Kidney (tissue), 13 donors: ENCODE measurements at regions not wholly inside any gene's neighbourhood (a gene's known extent, or its start where the extent isn't known, plus 50 kb on each side); places are given as distances from the start of the nearest gene placed in this dataset.

Experiments used
- DNase-seq, 5 donors: peaks; one replicate each; pipeline ENCODE4 v3.0.0-alpha.2; 2013 to 2020
- FAIRE-seq: peaks from 2 replicates; lab custom pipeline; 2012; peaks lifted over from hg19 to GRCh38; lab: Jason Lieb, UNC
- H3K27ac ChIP-seq, 2 donors: one replicate each; pipeline ENCODE4 v1.7.0; 2013; ENCODE audit warnings: low read depth in 2 of 2, low read length in 2 of 2, inconsistent platforms in 1 of 2
- H3K27me3 ChIP-seq: one replicate; pipeline ENCODE4 v1.7.1; 2013; ENCODE audit warnings: low read length, inconsistent platforms; ENCODE audit not compliant: control insufficient read depth, insufficient read depth
- H3K36me3 ChIP-seq, 3 donors: one replicate each; pipeline versions ENCODE4 v1.7.0 to v1.7.1; 2013; ENCODE audit warnings: low read length in 3 of 3, control low read depth in 1 of 3, inconsistent platforms in 1 of 3; ENCODE audit not compliant: insufficient read depth in 3 of 3, control insufficient read depth in 2 of 3
- H3K4me1 ChIP-seq, 3 donors: one replicate each; pipeline versions ENCODE4 v1.7.0 to v1.7.1; 2013; ENCODE audit warnings: low read length in 3 of 3, inconsistent platforms in 1 of 3, low read depth in 1 of 3; ENCODE audit not compliant: control insufficient read depth in 2 of 3, insufficient read depth in 2 of 3
- H3K4me3 ChIP-seq, 3 donors: one replicate each; pipeline versions ENCODE4 v1.7.0 to v1.8.1; 2013; ENCODE audit warnings: low read length in 3 of 3, control low read depth in 1 of 3, inconsistent platforms in 1 of 3
- H3K9ac ChIP-seq, 3 donors: one replicate each; pipeline versions ENCODE4 v1.7.0 to v1.7.1; 2013; ENCODE audit warnings: low read length in 3 of 3, control low read depth in 1 of 3, inconsistent platforms in 1 of 3
- H3K9me3 ChIP-seq, 3 donors: one replicate each; pipeline versions ENCODE4 v1.7.0 to v1.7.1; 2013; ENCODE audit warnings: low read length in 3 of 3, control low read depth in 1 of 3, inconsistent platforms in 1 of 3; ENCODE audit not compliant: control insufficient read depth in 2 of 3, insufficient read depth in 1 of 3
- CTCF ChIP-seq: IDR thresholded peaks from 3 replicates; pipeline ENCODE4 v1.5.1; 2012; ENCODE audit warnings: mild to moderate bottlenecking, moderate library complexity, borderline replicate concordance; ENCODE audit not compliant: insufficient read depth; ENCODE audit errors: extremely low read depth
- intact Hi-C: fragments of 100-400 bp; cut with DNase I; formaldehyde crosslinking; loops from one replicate; pipeline ENCODE4 v1.11.1; 2022
- donor health status: control.
- donor health status: control.
- donor health status: control.
- donor health status: control.
- donor health status: control.
- donor health status: DM: yes; HTN: yes; CAD: no.
- donor health status: Normal renal cell carcinoma (clear cell type).

GRCh38 chr12:28704477-28705169, 444.5 kb upstream of the FAR2 start:
- H3K4me3 ChIP-seq = no peak overlapping the region
- FAIRE-seq (no peak), DNase-seq (no peak)
- H3K4me1 ChIP-seq = no peaks in the 10 kb centered on the region
- H3K9ac ChIP-seq = no peak overlapping the region
- no peak for TF ChIP-seq CTCF
- H3K36me3 ChIP-seq = no peaks in the 10 kb centered on the region
- H3K27ac ChIP-seq = no peak overlapping the region
- intact Hi-C loops = no loop called here
- H3K27me3 ChIP-seq = no peaks in the 10 kb centered on the region
- H3K9me3 ChIP-seq = no peaks in the 10 kb centered on the region

GRCh38 chr12:28708918-28709371, 440.1 kb upstream of the FAR2 start:
- peak in 1 of 5 donors; percentile 2 for DNase-seq
- intact Hi-C loops = no loop called here

GRCh38 chr12:28709986-28710685, 438.9 kb upstream of the FAR2 start:
- H3K4me3 ChIP-seq = no peak overlapping the region
- intact Hi-C loops = no loop called here
- H3K36me3 ChIP-seq = no peaks in the 10 kb centered on the region
- no peak overlapping the region for H3K9ac ChIP-seq
- H3K27ac ChIP-seq = no peak overlapping the region
- no peaks in the 10 kb centered on the region for H3K4me1 ChIP-seq
- no peaks in the 10 kb centered on the region for H3K27me3 ChIP-seq
- no peak for TF ChIP-seq CTCF
- DNase-seq = no peak
- H3K9me3 ChIP-seq = no peaks in the 10 kb centered on the region
- no peak for FAIRE-seq

More at GRCh38 chr12:28708918-28709371, 440.1 kb upstream of the FAR2 start:
- no peak overlapping the region for H3K4me3 ChIP-seq
- no peaks in the 10 kb centered on the region for H3K36me3 ChIP-seq
- H3K9me3 ChIP-seq = no peaks in the 10 kb centered on the region
- no peaks in the 10 kb centered on the region for H3K4me1 ChIP-seq
- H3K27me3 ChIP-seq = no peaks in the 10 kb centered on the region
- no peak for FAIRE-seq
- H3K27ac ChIP-seq = no peak overlapping the region
- no peak for TF ChIP-seq CTCF
- H3K9ac ChIP-seq = no peak overlapping the region
